A549 (cell line): ENCODE measurements at regions not wholly inside any gene's neighbourhood (a gene's known extent, or its start where the extent isn't known, plus 50 kb on each side); places are given as distances from the start of the nearest gene placed in this dataset.

Source experiments
- FOSL2 ChIP-seq, 2 experiments: fragments of 450-650 bp in 1 of 2; fragments of >200 bp in 1 of 2; sonication (Bioruptor Twin) in 1 of 2; formaldehyde crosslinking; IDR thresholded peaks; 2 replicates each; pipeline versions ENCODE4 v1.5.0 to v1.6.1; 2016 to 2020; ENCODE audit warnings: mild to moderate bottlenecking in 1 of 2, moderate library complexity in 1 of 2
- MAZ ChIP-seq: fragments of 150-350 bp; IDR thresholded peaks from 2 replicates; pipeline ENCODE4 v1.6.1; 2014; ENCODE audit warnings: antibody characterized with exemption, low read depth, low read length, borderline replicate concordance
- MYC ChIP-seq: IDR thresholded peaks from 2 replicates; pipeline ENCODE4 v1.6.1; 2012; ENCODE audit warnings: mild to moderate bottlenecking, inconsistent platforms, low read length, improper control_type of control experiment, borderline replicate concordance
- POLR2A ChIP-seq: IDR thresholded peaks from 2 replicates; pipeline ENCODE4 v1.6.1; 2012; ENCODE audit warnings: mild to moderate bottlenecking, low read length
- RARB ChIP-seq: fragments of 250-450 bp; sonication (Bioruptor Pico); IDR thresholded peaks from 2 replicates; pipeline ENCODE4 v1.8.0; 2021; ENCODE audit warnings: mild to moderate bottlenecking, moderate library complexity
- TF ChIP-seq, protein P1 (sequence below): fragments of 450-650 bp; IDR thresholded peaks from 2 replicates; pipeline ENCODE4 v1.6.1; 2014; ENCODE audit warnings: antibody characterized with exemption
- TF ChIP-seq, protein P2 (sequence below): fragments of >200 bp; sonication (Bioruptor Twin); formaldehyde crosslinking; IDR thresholded peaks from 3 replicates; pipeline ENCODE4 v1.5.1; 2016

DNA sequence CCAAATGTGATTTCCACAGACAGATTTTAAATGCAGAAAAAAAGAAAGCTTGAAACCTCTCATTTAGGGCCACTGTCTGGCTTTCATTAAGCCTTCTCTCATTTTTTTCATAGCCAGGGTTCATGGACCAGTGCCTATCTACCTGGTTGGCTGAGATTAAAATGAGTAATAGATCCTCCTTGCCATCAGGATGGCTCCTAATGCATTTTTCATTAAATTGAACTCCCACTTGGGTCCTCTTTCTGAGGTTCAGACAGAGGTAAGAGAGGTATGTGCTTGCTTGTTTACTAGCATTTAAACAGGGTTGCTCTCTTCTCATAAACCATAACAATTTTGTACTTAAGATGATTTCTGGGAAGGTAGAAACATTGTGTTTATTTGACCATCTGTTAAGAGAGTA is 473.0 kb downstream of the TBC1D4 start:
- TF ChIP-seq MAZ = no peak
- TF ChIP-seq POLR2A = no peak
- TF ChIP-seq RARB (CRISPR knock-in tag) = no peak
- TF ChIP-seq, protein P1, sequence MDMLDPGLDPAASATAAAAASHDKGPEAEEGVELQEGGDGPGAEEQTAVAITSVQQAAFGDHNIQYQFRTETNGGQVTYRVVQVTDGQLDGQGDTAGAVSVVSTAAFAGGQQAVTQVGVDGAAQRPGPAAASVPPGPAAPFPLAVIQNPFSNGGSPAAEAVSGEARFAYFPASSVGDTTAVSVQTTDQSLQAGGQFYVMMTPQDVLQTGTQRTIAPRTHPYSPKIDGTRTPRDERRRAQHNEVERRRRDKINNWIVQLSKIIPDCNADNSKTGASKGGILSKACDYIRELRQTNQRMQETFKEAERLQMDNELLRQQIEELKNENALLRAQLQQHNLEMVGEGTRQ = no peak
- TF ChIP-seq, protein P2, sequence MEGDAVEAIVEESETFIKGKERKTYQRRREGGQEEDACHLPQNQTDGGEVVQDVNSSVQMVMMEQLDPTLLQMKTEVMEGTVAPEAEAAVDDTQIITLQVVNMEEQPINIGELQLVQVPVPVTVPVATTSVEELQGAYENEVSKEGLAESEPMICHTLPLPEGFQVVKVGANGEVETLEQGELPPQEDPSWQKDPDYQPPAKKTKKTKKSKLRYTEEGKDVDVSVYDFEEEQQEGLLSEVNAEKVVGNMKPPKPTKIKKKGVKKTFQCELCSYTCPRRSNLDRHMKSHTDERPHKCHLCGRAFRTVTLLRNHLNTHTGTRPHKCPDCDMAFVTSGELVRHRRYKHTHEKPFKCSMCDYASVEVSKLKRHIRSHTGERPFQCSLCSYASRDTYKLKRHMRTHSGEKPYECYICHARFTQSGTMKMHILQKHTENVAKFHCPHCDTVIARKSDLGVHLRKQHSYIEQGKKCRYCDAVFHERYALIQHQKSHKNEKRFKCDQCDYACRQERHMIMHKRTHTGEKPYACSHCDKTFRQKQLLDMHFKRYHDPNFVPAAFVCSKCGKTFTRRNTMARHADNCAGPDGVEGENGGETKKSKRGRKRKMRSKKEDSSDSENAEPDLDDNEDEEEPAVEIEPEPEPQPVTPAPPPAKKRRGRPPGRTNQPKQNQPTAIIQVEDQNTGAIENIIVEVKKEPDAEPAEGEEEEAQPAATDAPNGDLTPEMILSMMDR = no peak
- TF ChIP-seq MYC = no peak
- no peak for TF ChIP-seq FOSL2 (IDR thresholded peaks at IDR 0.05)
- TF ChIP-seq FOSL2 (CRISPR knock-in tag; IDR thresholded peaks at IDR 0.05) = no peak
